HEK293T (cell line): ENCODE measurements at regions not wholly inside any gene's neighbourhood (a gene's known extent, or its start where the extent isn't known, plus 50 kb on each side); places are given as distances from the start of the nearest gene placed in this dataset.

ENCODE experiments used
- BHLHE40 ChIP-seq: fragments of 450-650 bp; IDR thresholded peaks from 2 replicates; pipeline ENCODE4 v1.6.1; 2016; ENCODE audit warnings: mild to moderate bottlenecking, moderate library complexity, borderline replicate concordance
- ELF4 ChIP-seq: fragments of 450-650 bp; IDR thresholded peaks from 2 replicates; pipeline ENCODE4 v1.6.1; 2017; ENCODE audit warnings: antibody characterized with exemption
- FOXA1 ChIP-seq: fragments of 450-650 bp; IDR thresholded peaks from 2 replicates; pipeline ENCODE4 v1.6.1; 2016; ENCODE audit warnings: mild to moderate bottlenecking
- FOXK2 ChIP-seq: fragments of 450-650 bp; IDR thresholded peaks from 2 replicates; pipeline ENCODE4 v1.6.1; 2016; ENCODE audit warnings: mild to moderate bottlenecking
- FOXM1 ChIP-seq: fragments of 450-650 bp; IDR thresholded peaks from 2 replicates; pipeline ENCODE4 v1.6.1; 2017; ENCODE audit warnings: mild to moderate bottlenecking, borderline replicate concordance
- HDGF ChIP-seq: fragments of 450-650 bp; IDR thresholded peaks from 2 replicates; pipeline ENCODE4 v1.6.1; 2017; ENCODE audit warnings: antibody characterized with exemption, borderline replicate concordance
- LEF1 ChIP-seq: fragments of 450-650 bp; IDR thresholded peaks from 2 replicates; pipeline ENCODE4 v1.6.1; 2017; ENCODE audit warnings: mild to moderate bottlenecking, borderline replicate concordance
- NFRKB ChIP-seq: fragments of 450-650 bp; IDR thresholded peaks from 2 replicates; pipeline ENCODE4 v1.6.1; 2016; ENCODE audit warnings: mild to moderate bottlenecking, moderate library complexity
- SP1 ChIP-seq: fragments of 450-650 bp; IDR thresholded peaks from 2 replicates; pipeline ENCODE4 v1.6.1; 2017
- SUZ12 ChIP-seq: fragments of 450-650 bp; IDR thresholded peaks from 2 replicates; pipeline ENCODE4 v1.6.1; 2016; ENCODE audit warnings: mild to moderate bottlenecking
- ZNF384 ChIP-seq: fragments of 450-650 bp; IDR thresholded peaks from 2 replicates; pipeline ENCODE4 v1.6.1; 2016

GRCh38 chr18:66735933-66736332 is 132.0 kb upstream of the CDH19 start:
- no peak for TF ChIP-seq FOXA1
- no peak for TF ChIP-seq FOXM1
- TF ChIP-seq SP1: no peak
- TF ChIP-seq FOXK2: no peak
- no peak for TF ChIP-seq BHLHE40
- no peak for TF ChIP-seq SUZ12
- TF ChIP-seq LEF1: no peak
- no peak for TF ChIP-seq ELF4
- no peak for TF ChIP-seq ZNF384
- TF ChIP-seq NFRKB: no peak
- no peak for TF ChIP-seq HDGF
